Hepatocyte (in vitro differentiated cells): ENCODE measurements at regions not wholly inside any gene's neighbourhood (a gene's known extent, or its start where the extent isn't known, plus 50 kb on each side); places are given as distances from the start of the nearest gene placed in this dataset.

Source experiments
- CTCF ChIP-seq: fragments of 200-600 bp; sonication (generic); IDR thresholded peaks from 2 replicates; pipeline ENCODE4 v1.5.1; 2016; ENCODE audit warnings: antibody characterized with exemption, mild to moderate bottlenecking; ENCODE audit not compliant: poor library complexity
- EZH2phosphoT487 ChIP-seq: fragments of 200-600 bp; sonication (generic); IDR thresholded peaks from one replicate; pipeline ENCODE4 v1.6.1; 2018; ENCODE audit warnings: antibody characterized with exemption, mild to moderate bottlenecking, low read depth, moderate library complexity; ENCODE audit not compliant: unreplicated experiment, severe bottlenecking

DNA sequence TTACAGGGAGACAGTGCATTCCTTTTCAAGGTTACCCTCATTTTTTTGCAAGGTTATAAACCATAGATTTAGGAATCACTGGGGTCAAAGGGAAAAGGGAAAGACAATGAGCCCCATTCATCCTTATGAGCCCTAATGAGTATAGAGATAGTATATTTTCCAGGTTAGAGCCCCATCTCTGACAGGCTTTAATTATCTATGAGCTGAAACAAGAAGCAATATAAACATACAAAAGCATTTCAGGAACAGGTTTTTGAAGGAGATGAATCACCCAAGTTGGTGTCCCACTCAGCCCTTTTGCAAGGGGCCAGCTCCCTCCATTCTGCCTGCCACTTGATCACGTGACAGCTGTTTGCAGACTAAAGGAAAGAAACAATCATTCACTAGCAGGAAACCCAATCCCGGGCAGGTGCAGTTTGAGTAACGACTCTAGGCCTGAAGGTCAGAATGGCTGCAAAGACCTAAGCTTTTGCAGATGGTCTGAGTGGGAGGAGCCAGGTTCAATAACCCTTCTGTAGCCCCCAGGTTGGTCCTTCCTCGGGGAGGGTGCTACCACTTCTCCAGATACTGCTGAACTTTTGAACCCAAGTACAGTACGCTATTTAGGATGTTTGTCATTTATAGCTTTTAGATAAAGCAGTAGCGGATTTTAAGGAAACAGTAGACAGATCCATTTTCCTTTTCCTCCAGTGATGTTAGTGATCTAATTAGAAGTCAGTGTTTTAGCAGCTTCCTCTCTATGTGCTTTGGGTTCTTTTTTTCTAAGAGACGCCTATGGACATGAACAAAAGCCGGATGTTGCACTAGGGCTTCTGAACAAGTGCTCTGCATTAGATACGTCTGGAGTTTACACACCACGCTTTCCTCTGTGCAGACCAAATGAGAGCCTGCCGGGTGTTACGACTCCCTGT, 253.2 kb downstream of the SOX4 start:
- no peak for TF ChIP-seq CTCF
- TF ChIP-seq EZH2phosphoT487: no peak
